ENCODE measurements at regions not wholly inside any gene's neighbourhood (a gene's known extent, or its start where the extent isn't known, plus 50 kb on each side); places are given as distances from the start of the nearest gene placed in this dataset.

- no peak for ATAC-seq
- Histone ChIP-seq H3K27ac (ENCODE audit: control insufficient read depth, insufficient read depth) (no peak overlapping the region), H3K4me1 (ENCODE audit: control insufficient read depth, insufficient read depth, low read length) (no peaks in the 10 kb centered on the region), H3K4me3 (no peak overlapping the region), H3K9ac (ENCODE audit: control insufficient read depth, insufficient read depth, low read length) (no peak overlapping the region), H3K9me3 (replicated peaks; ENCODE audit: control insufficient read depth, insufficient read depth, low read length) (no peaks in the 10 kb centered on the region), H3K27me3 (replicated peaks in 1 of 2; ENCODE audit: control insufficient read depth in 2 of 2, insufficient read depth in 2 of 2, low read length in 1 of 2) (no peaks in the 10 kb centered on the region), H3K79me2 (ENCODE audit: control insufficient read depth, insufficient read depth, low read length) (no peaks in the 10 kb centered on the region), H2AFZ (ENCODE audit: control insufficient read depth, low read depth, low read length) (no peak overlapping the region), H3K36me3 (ENCODE audit: control insufficient read depth in 2 of 2, insufficient read depth in 2 of 2, low read length in 1 of 2) (no peaks in the 10 kb centered on the region), H4K20me1 (ENCODE audit: control insufficient read depth, insufficient read depth) (no peaks in the 10 kb centered on the region), H3K4me2 (ENCODE audit: control insufficient read depth, insufficient read depth) (no peak overlapping the region)
- no TSS peak for BruUV-seq (replicated peaks)
- no peak for DNase-seq (ENCODE audit: low read depth, low spot score)
- FAIRE-seq = no peak
- SMC1A ChIA-PET (ENCODE audit: uncharacterized antibody, unreplicated experiment) = no interaction called here
- POLR2A ChIA-PET = no interaction called here
- CTCF ChIA-PET = interaction anchor here (0.9 kb wide), 1 partner anchor 533 kb away, joined by 5 read pairs; no protein-coding TSS in a partner anchor
- no peak for TF ChIP-seq SP1 (IDR thresholded peaks at IDR 0.05; ENCODE audit: low read depth, low read length)
- no peak for TF ChIP-seq YY1 (IDR thresholded peaks at IDR 0.05; ENCODE audit: low read depth, low read length)
- TF ChIP-seq SREBF1 (IDR thresholded peaks at IDR 0.05; ENCODE audit: low read length) = no peak
- TF ChIP-seq DPF2 (IDR thresholded peaks at IDR 0.05) = no peak
- no peak for TF ChIP-seq SIN3A (IDR thresholded peaks at IDR 0.05; ENCODE audit: low read depth, low read length)
- intact Hi-C loops (cut with micrococcal nuclease; ENCODE audit: unreplicated experiment) (loop anchor here (10.0 kb wide), 1 partner anchor 369 kb away; no protein-coding TSS in a partner anchor), in situ Hi-C loops (cut with MboI) (loop anchor here (10.0 kb wide), 1 partner anchor 899 kb away; no protein-coding TSS in a partner anchor)
- WGBS (ENCODE audit: insufficient coverage, insufficient replicate concordance, low lambda C conversion rate, missing lambda C conversion rate) = 0% methylated on average over 1 of the region's 1 CpG
- RAD21 ChIA-PET (ENCODE audit: unreplicated experiment) = interaction anchor here (1.6 kb wide), 1 partner anchor 533 kb away, joined by 8 read pairs; no protein-coding TSS in a partner anchor
Observed at GRCh38 chr2:16775899-16776231, 110.2 kb upstream of the CYRIA start.

GRCh38 chr2:16774980-16775898 is 109.6 kb upstream of the CYRIA start:
- in situ Hi-C loops (cut with MboI) = loop anchor here (5.0 to 25.0 kb wide), 3 partner anchors 532 to 900 kb away; partner anchors contain the start of gene MYCN
- Histone ChIP-seq H3K27ac (ENCODE audit: control insufficient read depth, insufficient read depth) (no peak overlapping the region), H3K4me2 (ENCODE audit: control insufficient read depth, insufficient read depth) (no peak overlapping the region), H3K9ac (ENCODE audit: control insufficient read depth, insufficient read depth, low read length) (no peak overlapping the region), H2AFZ (ENCODE audit: control insufficient read depth, low read depth, low read length) (no peak overlapping the region), H3K4me3 (no peak overlapping the region), H3K79me2 (ENCODE audit: control insufficient read depth, insufficient read depth, low read length) (no peaks in the 10 kb centered on the region), H3K9me3 (replicated peaks; ENCODE audit: control insufficient read depth, insufficient read depth, low read length) (no peaks in the 10 kb centered on the region), H4K20me1 (ENCODE audit: control insufficient read depth, insufficient read depth) (no peaks in the 10 kb centered on the region), H3K36me3 (ENCODE audit: control insufficient read depth in 2 of 2, insufficient read depth in 2 of 2, low read length in 1 of 2) (no peaks in the 10 kb centered on the region), H3K27me3 (replicated peaks in 1 of 2; ENCODE audit: control insufficient read depth in 2 of 2, insufficient read depth in 2 of 2, low read length in 1 of 2) (no peaks in the 10 kb centered on the region), H3K4me1 (ENCODE audit: control insufficient read depth, insufficient read depth, low read length) (no peaks in the 10 kb centered on the region)
- DNase-seq (ENCODE audit: low read depth, low spot score) (no peak), ATAC-seq (peak; percentile 49; the same call in 2 of the 3 replicates), FAIRE-seq (no peak)
- intact Hi-C loops (cut with micrococcal nuclease; ENCODE audit: unreplicated experiment) = loop anchor here (5.0 to 10.0 kb wide), 2 partner anchors 370 to 892 kb away; no protein-coding TSS in a partner anchor
- SMC1A ChIA-PET (ENCODE audit: uncharacterized antibody, unreplicated experiment) = interaction anchor here (1.0 kb wide), 1 partner anchor 374 kb away, joined by 3 read pairs; no protein-coding TSS in a partner anchor
- no peak for TF ChIP-seq GATAD2B (conservative IDR thresholded peaks at IDR 0.05; ENCODE audit: low read depth)
- peak in 1 of 3 experiments; percentile 12; a peak in 1 of 6 replicates for TF ChIP-seq CTCF (IDR thresholded peaks at IDR 0.05 in 2 of 3, conservative IDR thresholded peaks at IDR 0.05 in 1 of 3; ENCODE audit: control insufficient read depth in 2 of 3, extremely low read depth in 1 of 3, insufficient read depth in 1 of 3, low read depth in 3 of 3, low read length in 3 of 3)
- no TSS peak for BruUV-seq (replicated peaks)
- WGBS (ENCODE audit: insufficient coverage, insufficient replicate concordance, low lambda C conversion rate, missing lambda C conversion rate) = 49% methylated on average over 16 of the region's 16 CpGs
- RAD21 ChIA-PET (ENCODE audit: unreplicated experiment) = interaction anchor here (1.6 kb wide), 1 partner anchor 534 kb away, joined by 8 read pairs; no protein-coding TSS in a partner anchor
- CTCF ChIA-PET = interaction anchor here (0.9 kb wide), 1 partner anchor 534 kb away, joined by 5 read pairs; no protein-coding TSS in a partner anchor
- POLR2A ChIA-PET = no interaction called here
